ENCODE measurements at regions not wholly inside any gene's neighbourhood (a gene's known extent, or its start where the extent isn't known, plus 50 kb on each side); places are given as distances from the start of the nearest gene placed in this dataset.

- no peaks in the 10 kb centered on the region for H3K4me1 ChIP-seq (ENCODE audit: control insufficient read depth in 1 of 2, insufficient read depth in 2 of 2, low read length in 2 of 2)
- DNase-seq: no peak
- H3K79me2 ChIP-seq (ENCODE audit: insufficient read depth, low read length): no peaks in the 10 kb centered on the region
- H3K27me3 ChIP-seq (ENCODE audit: control insufficient read depth in 2 of 2, insufficient read depth in 2 of 2, low read length in 2 of 2): no peaks in the 10 kb centered on the region
- no peak overlapping the region for H3K4me3 ChIP-seq (replicated peaks in 1 of 3; ENCODE audit: low read depth in 2 of 3, low read length in 3 of 3)
- no peak overlapping the region for H3K4me2 ChIP-seq (replicated peaks; ENCODE audit: extremely low read depth, low read length, poor library complexity, severe bottlenecking)
- no peaks in the 10 kb centered on the region for H4K20me1 ChIP-seq (ENCODE audit: insufficient read depth, low read length)
- no peak overlapping the region for H2AFZ ChIP-seq (ENCODE audit: insufficient read depth, low read depth, low read length, poor library complexity, severe bottlenecking)
- 69% methylated on average over 3 of the region's 3 CpGs for WGBS (ENCODE audit: insufficient coverage)
- H3K9me3 ChIP-seq (replicated peaks in 1 of 2; ENCODE audit: control insufficient read depth in 1 of 2, insufficient read depth in 1 of 2, low read length in 2 of 2): no peaks in the 10 kb centered on the region
- H3K4me1 Mint-ChIP-seq: no peaks in the 10 kb centered on the region
- intact Hi-C loops (cut with micrococcal nuclease): no loop called here
- H3K27me3 Mint-ChIP-seq (ENCODE audit: low read depth in 3 of 3): peaks cover 4 to 14% (median 13%) of the 10 kb centered on the region in 3 donors
- no peaks in the 10 kb centered on the region for H3K36me3 Mint-ChIP-seq
- no peak overlapping the region for H3K27ac ChIP-seq (ENCODE audit: low read depth in 1 of 2, low read length in 2 of 2)
- H3K36me3 ChIP-seq (replicated peaks in 1 of 2; ENCODE audit: control insufficient read depth in 1 of 2, insufficient read depth in 2 of 2, low read length in 2 of 2): no peaks in the 10 kb centered on the region
- no peak overlapping the region for H3K4me3 Mint-ChIP-seq
- TF ChIP-seq, protein P1, sequence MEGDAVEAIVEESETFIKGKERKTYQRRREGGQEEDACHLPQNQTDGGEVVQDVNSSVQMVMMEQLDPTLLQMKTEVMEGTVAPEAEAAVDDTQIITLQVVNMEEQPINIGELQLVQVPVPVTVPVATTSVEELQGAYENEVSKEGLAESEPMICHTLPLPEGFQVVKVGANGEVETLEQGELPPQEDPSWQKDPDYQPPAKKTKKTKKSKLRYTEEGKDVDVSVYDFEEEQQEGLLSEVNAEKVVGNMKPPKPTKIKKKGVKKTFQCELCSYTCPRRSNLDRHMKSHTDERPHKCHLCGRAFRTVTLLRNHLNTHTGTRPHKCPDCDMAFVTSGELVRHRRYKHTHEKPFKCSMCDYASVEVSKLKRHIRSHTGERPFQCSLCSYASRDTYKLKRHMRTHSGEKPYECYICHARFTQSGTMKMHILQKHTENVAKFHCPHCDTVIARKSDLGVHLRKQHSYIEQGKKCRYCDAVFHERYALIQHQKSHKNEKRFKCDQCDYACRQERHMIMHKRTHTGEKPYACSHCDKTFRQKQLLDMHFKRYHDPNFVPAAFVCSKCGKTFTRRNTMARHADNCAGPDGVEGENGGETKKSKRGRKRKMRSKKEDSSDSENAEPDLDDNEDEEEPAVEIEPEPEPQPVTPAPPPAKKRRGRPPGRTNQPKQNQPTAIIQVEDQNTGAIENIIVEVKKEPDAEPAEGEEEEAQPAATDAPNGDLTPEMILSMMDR (IDR thresholded peaks at IDR 0.05): no peak
- peaks cover 0 to 6% (median 2%) of the 10 kb centered on the region in 7 donors for H3K9me3 Mint-ChIP-seq
- no peak overlapping the region for H3K27ac Mint-ChIP-seq
- H3K9ac ChIP-seq (ENCODE audit: insufficient read depth, low read length, poor library complexity, severe bottlenecking): no peak overlapping the region
Measured at GRCh38 chr12:114779186-114779585, 95.2 kb upstream of the TBX3 start.

- H3K27ac Mint-ChIP-seq: no peak overlapping the region
Measured at GRCh38 chr12:114776731-114777442, 92.9 kb upstream of the TBX3 start.

More at GRCh38 chr12:114776731-114777442, 92.9 kb upstream of the TBX3 start:
- Mint-ChIP-seq H3K9me3 (peaks cover 0 to 6% (median under 1%) of the 10 kb centered on the region in 7 donors), H3K4me1 (no peaks in the 10 kb centered on the region), H3K27me3 (ENCODE audit: low read depth in 3 of 3) (peaks cover 5 to 12% (median 12%) of the 10 kb centered on the region in 3 donors), H3K36me3 (no peaks in the 10 kb centered on the region), H3K4me3 (no peak overlapping the region)
- TF ChIP-seq, protein P1 (IDR thresholded peaks at IDR 0.05): no peak
- Histone ChIP-seq H3K27ac (ENCODE audit: low read depth in 1 of 2, low read length in 2 of 2) (no peak overlapping the region), H2AFZ (ENCODE audit: insufficient read depth, low read depth, low read length, poor library complexity, severe bottlenecking) (no peak overlapping the region), H3K27me3 (ENCODE audit: control insufficient read depth in 2 of 2, insufficient read depth in 2 of 2, low read length in 2 of 2) (no peaks in the 10 kb centered on the region), H3K9ac (ENCODE audit: insufficient read depth, low read length, poor library complexity, severe bottlenecking) (no peak overlapping the region), H3K4me3 (replicated peaks in 1 of 3; ENCODE audit: low read depth in 2 of 3, low read length in 3 of 3) (no peak overlapping the region), H3K36me3 (replicated peaks in 1 of 2; ENCODE audit: control insufficient read depth in 1 of 2, insufficient read depth in 2 of 2, low read length in 2 of 2) (no peaks in the 10 kb centered on the region), H3K79me2 (ENCODE audit: insufficient read depth, low read length) (no peaks in the 10 kb centered on the region), H4K20me1 (ENCODE audit: insufficient read depth, low read length) (no peaks in the 10 kb centered on the region), H3K9me3 (replicated peaks in 1 of 2; ENCODE audit: control insufficient read depth in 1 of 2, insufficient read depth in 1 of 2, low read length in 2 of 2) (no peaks in the 10 kb centered on the region), H3K4me2 (replicated peaks; ENCODE audit: extremely low read depth, low read length, poor library complexity, severe bottlenecking) (no peak overlapping the region), H3K4me1 (ENCODE audit: control insufficient read depth in 1 of 2, insufficient read depth in 2 of 2, low read length in 2 of 2) (no peaks in the 10 kb centered on the region)
- WGBS (ENCODE audit: insufficient coverage): 100% methylated on average over 1 of the region's 15 CpGs
- no peak for DNase-seq
- intact Hi-C loops (cut with micrococcal nuclease): no loop called here
